Liver (tissue), 8 donors: ENCODE measurements at regions not wholly inside any gene's neighbourhood (a gene's known extent, or its start where the extent isn't known, plus 50 kb on each side); places are given as distances from the start of the nearest gene placed in this dataset.
A peak's percentile ranks its signal among the peaks of the same experiment; 100 is the strongest.

ENCODE experiments used
- DNase-seq: peaks from one replicate; pipeline ENCODE4 v3.0.0-alpha.2; 2017; ENCODE audit warnings: low spot score
- H3K27ac ChIP-seq, 2 donors: one replicate each; pipeline ENCODE4 v1.7.0; 2013; ENCODE audit warnings: inconsistent platforms in 2 of 2, low read length in 2 of 2, control low read depth in 1 of 2, low read depth in 1 of 2, mild to moderate bottlenecking in 1 of 2
- H3K27me3 ChIP-seq, 4 donors: one replicate each; pipeline versions ENCODE4 v1.6.1 to v1.7.0; 2013; ENCODE audit warnings: low read length in 3 of 4, inconsistent platforms in 1 of 4, mild to moderate bottlenecking in 1 of 4, moderate library complexity in 1 of 4; ENCODE audit not compliant: control insufficient read depth in 4 of 4, insufficient read depth in 4 of 4
- H3K36me3 ChIP-seq, 4 donors: one replicate each; pipeline versions ENCODE4 v1.6.1 to v1.7.0; 2013; ENCODE audit warnings: low read length in 3 of 4, mild to moderate bottlenecking in 3 of 4, low read depth in 1 of 4, moderate library complexity in 1 of 4; ENCODE audit not compliant: control insufficient read depth in 4 of 4, insufficient read depth in 3 of 4
- H3K4me1 ChIP-seq, 4 donors: one replicate each; pipeline versions ENCODE4 v1.6.1 to v1.7.0; 2013; ENCODE audit warnings: low read length in 3 of 4, mild to moderate bottlenecking in 3 of 4, moderate library complexity in 1 of 4; ENCODE audit not compliant: control insufficient read depth in 4 of 4, insufficient read depth in 4 of 4
- H3K4me3 ChIP-seq, 3 donors: one replicate each; pipeline versions ENCODE4 v1.6.1 to v1.7.0; 2013; ENCODE audit warnings: low read length in 3 of 3, control low read depth in 1 of 3, low read depth in 1 of 3, mild to moderate bottlenecking in 1 of 3
- H3K9ac ChIP-seq, 2 donors: one replicate each; pipeline ENCODE4 v1.7.0; 2013; ENCODE audit warnings: low read length in 2 of 2, mild to moderate bottlenecking in 2 of 2, moderate library complexity in 2 of 2, control low read depth in 1 of 2, low read depth in 1 of 2
- H3K9me3 ChIP-seq, 4 donors: one replicate each; pipeline versions ENCODE4 v1.6.1 to v1.7.0; 2013; ENCODE audit warnings: low read length in 3 of 4; ENCODE audit not compliant: control insufficient read depth in 4 of 4
- EGR1 ChIP-seq, 2 donors: IDR thresholded peaks; 2 replicates each; pipeline ENCODE4 v1.6.1; 2016 to 2018; ENCODE audit warnings: antibody characterized with exemption in 2 of 2, low read depth in 2 of 2
- FOXA1 ChIP-seq: IDR thresholded peaks from 2 replicates; pipeline ENCODE4 v1.6.1; 2016; ENCODE audit warnings: antibody characterized with exemption
- FOXA2 ChIP-seq: IDR thresholded peaks from 2 replicates; pipeline ENCODE4 v1.6.1; 2016; ENCODE audit warnings: antibody characterized with exemption
- GABPA ChIP-seq, 2 donors: IDR thresholded peaks in 1 of 2; conservative IDR thresholded peaks in 1 of 2; 2 replicates each; pipeline ENCODE4 v1.6.1; 2016; ENCODE audit warnings: antibody characterized with exemption in 2 of 2, mild to moderate bottlenecking in 1 of 2, moderate library complexity in 1 of 2
- HNF4A ChIP-seq, 2 donors: conservative IDR thresholded peaks; 2 replicates each; pipeline ENCODE4 v1.6.1; 2016; ENCODE audit warnings: antibody characterized with exemption in 2 of 2, mild to moderate bottlenecking in 2 of 2
- HNF4G ChIP-seq: IDR thresholded peaks from 2 replicates; pipeline ENCODE4 v1.6.1; 2016; ENCODE audit warnings: antibody characterized with exemption
- JUND ChIP-seq, 2 donors: IDR thresholded peaks; 2 replicates each; pipeline ENCODE4 v1.6.1; 2016; ENCODE audit warnings: antibody characterized with exemption in 2 of 2
- NR2F2 ChIP-seq: IDR thresholded peaks from 2 replicates; pipeline ENCODE4 v1.6.1; 2016; ENCODE audit warnings: antibody characterized with exemption
- RAD21 ChIP-seq, 2 donors: IDR thresholded peaks; 2 replicates each; pipeline ENCODE4 v1.6.1; 2016; ENCODE audit warnings: antibody characterized with exemption in 2 of 2, mild to moderate bottlenecking in 2 of 2
- RXRA ChIP-seq, 2 donors: IDR thresholded peaks; 2 replicates each; pipeline ENCODE4 v1.6.1; 2017 to 2018; ENCODE audit warnings: antibody characterized with exemption in 2 of 2, mild to moderate bottlenecking in 1 of 2
- SP1 ChIP-seq: IDR thresholded peaks from 2 replicates; pipeline ENCODE4 v1.6.1; 2018; ENCODE audit warnings: antibody characterized with exemption, mild to moderate bottlenecking
- TAF1 ChIP-seq: conservative IDR thresholded peaks from 2 replicates; pipeline ENCODE4 v1.6.1; 2016; ENCODE audit warnings: antibody characterized with exemption, mild to moderate bottlenecking
- YY1 ChIP-seq: IDR thresholded peaks from 2 replicates; pipeline ENCODE4 v1.6.1; 2016; ENCODE audit warnings: antibody characterized with exemption, mild to moderate bottlenecking
- WGBS: extraction: QIAGEN DNeasy Blood & Tissue Kit; methylation state at CpG from one replicate; pipeline ENCODE4 v1.1.7; 2013; 5-methylcytosine and 5-hydroxymethylcytosine counted together
- TF ChIP-seq, protein P1 (sequence below): fragments of 150-350 bp; IDR thresholded peaks from 2 replicates; pipeline ENCODE4 v1.5.1; 2017; ENCODE audit warnings: improper control_type of control experiment, low read depth, low read length; ENCODE audit not compliant: missing input control
- TF ChIP-seq, protein P2 (sequence below): IDR thresholded peaks from 2 replicates; pipeline ENCODE4 v1.6.1; 2016; ENCODE audit warnings: antibody characterized with exemption, mild to moderate bottlenecking
- TF ChIP-seq, protein P3 (sequence below): IDR thresholded peaks from 2 replicates; pipeline ENCODE4 v1.6.1; 2016; ENCODE audit warnings: antibody characterized with exemption
- TF ChIP-seq, protein P4 (sequence below): IDR thresholded peaks from 2 replicates; pipeline ENCODE4 v1.6.1; 2016; ENCODE audit warnings: antibody characterized with exemption
- TF ChIP-seq, protein P5 (sequence below): IDR thresholded peaks from 2 replicates; pipeline ENCODE4 v1.6.1; 2016; ENCODE audit warnings: antibody characterized with exemption
- donor health status: healthy.
- donor health status: healthy.
- donor health status: healthy.
- donor health status: healthy.
- donor health status: healthy.

DNA sequence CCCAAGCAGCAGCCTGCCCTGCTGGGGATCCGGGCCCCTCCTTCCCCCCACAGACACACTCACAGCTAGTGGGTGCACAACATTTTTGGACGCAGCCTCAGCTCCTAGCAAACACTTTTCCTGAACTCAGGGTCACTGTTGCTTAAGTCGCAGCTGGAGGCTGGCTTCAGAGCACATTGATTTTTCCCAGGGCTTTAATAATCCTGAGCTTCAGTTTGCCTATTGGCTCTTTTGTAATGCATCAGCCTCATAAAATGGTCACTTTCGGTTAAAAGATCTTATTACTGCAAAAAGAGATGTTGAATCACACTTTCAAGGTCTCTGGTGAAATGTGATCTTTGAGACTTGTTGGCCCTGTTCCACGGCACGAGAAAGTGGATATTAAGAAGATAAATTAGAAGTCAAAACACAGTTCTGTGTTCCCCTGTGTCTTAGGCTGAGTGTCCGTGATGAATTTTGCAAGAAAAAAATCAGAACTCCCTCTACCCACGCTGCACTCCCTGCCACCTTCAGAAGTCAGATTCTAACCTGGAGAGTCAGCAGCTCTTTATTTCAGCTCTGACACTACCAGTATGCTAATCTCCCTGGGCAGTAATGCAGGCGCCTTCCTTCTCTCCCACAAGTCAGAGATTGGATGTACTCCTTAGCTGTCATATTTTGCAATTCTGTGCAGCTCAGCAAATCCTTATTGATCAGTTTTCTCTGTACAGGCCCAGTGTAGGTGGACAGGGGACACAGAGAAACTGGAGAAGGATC is 158.2 kb upstream of the E2F8 start:
- WGBS, result 20% methylated on average over 9 of the region's 9 CpGs
- H3K9ac ChIP-seq, result no peak overlapping the region
- peaks cover 3 to 31% (median 21%) of the 10 kb centered on the region in 4 donors for H3K4me1 ChIP-seq
- no peaks in the 10 kb centered on the region for H3K27me3 ChIP-seq
- no peak overlapping the region for H3K4me3 ChIP-seq
- H3K27ac ChIP-seq, result peak overlapping the region; percentile 60 to 71
- H3K9me3 ChIP-seq, result no peaks in the 10 kb centered on the region
- no peaks in the 10 kb centered on the region for H3K36me3 ChIP-seq
- DNase-seq, result no peak
- peak; percentile 95 for TF ChIP-seq NR2F2
- TF ChIP-seq RAD21 (IDR thresholded peaks at IDR 0.05), result peak; percentile 38 to 71
- no peak for TF ChIP-seq EGR1 (IDR thresholded peaks at IDR 0.05; ENCODE audit: low read depth in 2 of 2)
- TF ChIP-seq GABPA (IDR thresholded peaks at IDR 0.05 in 1 of 2, conservative IDR thresholded peaks at IDR 0.05 in 1 of 2), result no peak
- TF ChIP-seq, protein P1, sequence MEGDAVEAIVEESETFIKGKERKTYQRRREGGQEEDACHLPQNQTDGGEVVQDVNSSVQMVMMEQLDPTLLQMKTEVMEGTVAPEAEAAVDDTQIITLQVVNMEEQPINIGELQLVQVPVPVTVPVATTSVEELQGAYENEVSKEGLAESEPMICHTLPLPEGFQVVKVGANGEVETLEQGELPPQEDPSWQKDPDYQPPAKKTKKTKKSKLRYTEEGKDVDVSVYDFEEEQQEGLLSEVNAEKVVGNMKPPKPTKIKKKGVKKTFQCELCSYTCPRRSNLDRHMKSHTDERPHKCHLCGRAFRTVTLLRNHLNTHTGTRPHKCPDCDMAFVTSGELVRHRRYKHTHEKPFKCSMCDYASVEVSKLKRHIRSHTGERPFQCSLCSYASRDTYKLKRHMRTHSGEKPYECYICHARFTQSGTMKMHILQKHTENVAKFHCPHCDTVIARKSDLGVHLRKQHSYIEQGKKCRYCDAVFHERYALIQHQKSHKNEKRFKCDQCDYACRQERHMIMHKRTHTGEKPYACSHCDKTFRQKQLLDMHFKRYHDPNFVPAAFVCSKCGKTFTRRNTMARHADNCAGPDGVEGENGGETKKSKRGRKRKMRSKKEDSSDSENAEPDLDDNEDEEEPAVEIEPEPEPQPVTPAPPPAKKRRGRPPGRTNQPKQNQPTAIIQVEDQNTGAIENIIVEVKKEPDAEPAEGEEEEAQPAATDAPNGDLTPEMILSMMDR, result no peak
- TF ChIP-seq HNF4A (conservative IDR thresholded peaks at IDR 0.05), result peak; percentile 62 to 88
- no peak for TF ChIP-seq FOXA2
- no peak for TF ChIP-seq TAF1
- TF ChIP-seq, protein P2, sequence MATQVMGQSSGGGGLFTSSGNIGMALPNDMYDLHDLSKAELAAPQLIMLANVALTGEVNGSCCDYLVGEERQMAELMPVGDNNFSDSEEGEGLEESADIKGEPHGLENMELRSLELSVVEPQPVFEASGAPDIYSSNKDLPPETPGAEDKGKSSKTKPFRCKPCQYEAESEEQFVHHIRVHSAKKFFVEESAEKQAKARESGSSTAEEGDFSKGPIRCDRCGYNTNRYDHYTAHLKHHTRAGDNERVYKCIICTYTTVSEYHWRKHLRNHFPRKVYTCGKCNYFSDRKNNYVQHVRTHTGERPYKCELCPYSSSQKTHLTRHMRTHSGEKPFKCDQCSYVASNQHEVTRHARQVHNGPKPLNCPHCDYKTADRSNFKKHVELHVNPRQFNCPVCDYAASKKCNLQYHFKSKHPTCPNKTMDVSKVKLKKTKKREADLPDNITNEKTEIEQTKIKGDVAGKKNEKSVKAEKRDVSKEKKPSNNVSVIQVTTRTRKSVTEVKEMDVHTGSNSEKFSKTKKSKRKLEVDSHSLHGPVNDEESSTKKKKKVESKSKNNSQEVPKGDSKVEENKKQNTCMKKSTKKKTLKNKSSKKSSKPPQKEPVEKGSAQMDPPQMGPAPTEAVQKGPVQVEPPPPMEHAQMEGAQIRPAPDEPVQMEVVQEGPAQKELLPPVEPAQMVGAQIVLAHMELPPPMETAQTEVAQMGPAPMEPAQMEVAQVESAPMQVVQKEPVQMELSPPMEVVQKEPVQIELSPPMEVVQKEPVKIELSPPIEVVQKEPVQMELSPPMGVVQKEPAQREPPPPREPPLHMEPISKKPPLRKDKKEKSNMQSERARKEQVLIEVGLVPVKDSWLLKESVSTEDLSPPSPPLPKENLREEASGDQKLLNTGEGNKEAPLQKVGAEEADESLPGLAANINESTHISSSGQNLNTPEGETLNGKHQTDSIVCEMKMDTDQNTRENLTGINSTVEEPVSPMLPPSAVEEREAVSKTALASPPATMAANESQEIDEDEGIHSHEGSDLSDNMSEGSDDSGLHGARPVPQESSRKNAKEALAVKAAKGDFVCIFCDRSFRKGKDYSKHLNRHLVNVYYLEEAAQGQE, result peak; percentile 52
- TF ChIP-seq, protein P3, sequence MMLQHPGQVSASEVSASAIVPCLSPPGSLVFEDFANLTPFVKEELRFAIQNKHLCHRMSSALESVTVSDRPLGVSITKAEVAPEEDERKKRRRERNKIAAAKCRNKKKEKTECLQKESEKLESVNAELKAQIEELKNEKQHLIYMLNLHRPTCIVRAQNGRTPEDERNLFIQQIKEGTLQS, result peak; percentile 63
- peak; percentile 33 to 64 for TF ChIP-seq JUND (IDR thresholded peaks at IDR 0.05)
- TF ChIP-seq, protein P4, sequence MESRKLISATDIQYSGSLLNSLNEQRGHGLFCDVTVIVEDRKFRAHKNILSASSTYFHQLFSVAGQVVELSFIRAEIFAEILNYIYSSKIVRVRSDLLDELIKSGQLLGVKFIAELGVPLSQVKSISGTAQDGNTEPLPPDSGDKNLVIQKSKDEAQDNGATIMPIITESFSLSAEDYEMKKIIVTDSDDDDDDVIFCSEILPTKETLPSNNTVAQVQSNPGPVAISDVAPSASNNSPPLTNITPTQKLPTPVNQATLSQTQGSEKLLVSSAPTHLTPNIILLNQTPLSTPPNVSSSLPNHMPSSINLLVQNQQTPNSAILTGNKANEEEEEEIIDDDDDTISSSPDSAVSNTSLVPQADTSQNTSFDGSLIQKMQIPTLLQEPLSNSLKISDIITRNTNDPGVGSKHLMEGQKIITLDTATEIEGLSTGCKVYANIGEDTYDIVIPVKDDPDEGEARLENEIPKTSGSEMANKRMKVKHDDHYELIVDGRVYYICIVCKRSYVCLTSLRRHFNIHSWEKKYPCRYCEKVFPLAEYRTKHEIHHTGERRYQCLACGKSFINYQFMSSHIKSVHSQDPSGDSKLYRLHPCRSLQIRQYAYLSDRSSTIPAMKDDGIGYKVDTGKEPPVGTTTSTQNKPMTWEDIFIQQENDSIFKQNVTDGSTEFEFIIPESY, result peak; percentile 36
- TF ChIP-seq, protein P5, sequence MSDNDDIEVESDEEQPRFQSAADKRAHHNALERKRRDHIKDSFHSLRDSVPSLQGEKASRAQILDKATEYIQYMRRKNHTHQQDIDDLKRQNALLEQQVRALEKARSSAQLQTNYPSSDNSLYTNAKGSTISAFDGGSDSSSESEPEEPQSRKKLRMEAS, result peak; percentile 36
- TF ChIP-seq YY1, result peak; percentile 31
- peak; percentile 32 for TF ChIP-seq FOXA1
- peak; percentile 43 for TF ChIP-seq HNF4G
- peak; percentile 89 for TF ChIP-seq SP1
- peak; percentile 76 to 89 for TF ChIP-seq RXRA (IDR thresholded peaks at IDR 0.05)
